Body of pancreas (tissue), 4 donors: ENCODE measurements at regions not wholly inside any gene's neighbourhood (a gene's known extent, or its start where the extent isn't known, plus 50 kb on each side); places are given as distances from the start of the nearest gene placed in this dataset.

Source experiments
- POLR2A ChIP-seq, 3 donors: fragments of 450-650 bp; IDR thresholded peaks; one replicate each; pipeline ENCODE4 v1.6.1; 2016; ENCODE audit warnings: antibody characterized with exemption in 3 of 3, mild to moderate bottlenecking in 2 of 3
- TF ChIP-seq, protein P1 (sequence below), 7 experiments: fragments of 450-650 bp in 4 of 7; fragments of 200-600 bp in 3 of 7; sonication (generic) in 3 of 7; IDR thresholded peaks; one replicate each; pipeline ENCODE4 v1.5.1; 2016 to 2019; ENCODE audit warnings: antibody characterized with exemption in 7 of 7

DNA sequence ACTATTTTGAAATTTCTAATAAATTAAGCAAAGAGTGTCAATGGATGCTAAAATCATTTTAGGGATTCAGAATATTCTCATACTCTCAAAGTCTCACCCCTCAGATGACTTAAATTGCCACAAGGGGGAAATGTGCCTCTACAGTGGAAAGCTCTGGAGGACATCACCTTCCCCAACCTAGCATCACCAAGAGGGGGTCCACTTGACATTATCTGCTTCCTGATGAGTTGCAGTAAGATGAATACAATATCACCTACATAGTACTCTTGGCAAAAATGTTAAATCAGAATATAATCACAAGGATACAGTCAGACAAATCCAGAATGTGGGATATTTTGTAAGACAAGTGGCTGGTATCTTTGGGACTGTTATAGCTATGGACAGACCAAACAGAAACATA, 290.1 kb downstream of the MFSD1 start:
- TF ChIP-seq, protein P1, sequence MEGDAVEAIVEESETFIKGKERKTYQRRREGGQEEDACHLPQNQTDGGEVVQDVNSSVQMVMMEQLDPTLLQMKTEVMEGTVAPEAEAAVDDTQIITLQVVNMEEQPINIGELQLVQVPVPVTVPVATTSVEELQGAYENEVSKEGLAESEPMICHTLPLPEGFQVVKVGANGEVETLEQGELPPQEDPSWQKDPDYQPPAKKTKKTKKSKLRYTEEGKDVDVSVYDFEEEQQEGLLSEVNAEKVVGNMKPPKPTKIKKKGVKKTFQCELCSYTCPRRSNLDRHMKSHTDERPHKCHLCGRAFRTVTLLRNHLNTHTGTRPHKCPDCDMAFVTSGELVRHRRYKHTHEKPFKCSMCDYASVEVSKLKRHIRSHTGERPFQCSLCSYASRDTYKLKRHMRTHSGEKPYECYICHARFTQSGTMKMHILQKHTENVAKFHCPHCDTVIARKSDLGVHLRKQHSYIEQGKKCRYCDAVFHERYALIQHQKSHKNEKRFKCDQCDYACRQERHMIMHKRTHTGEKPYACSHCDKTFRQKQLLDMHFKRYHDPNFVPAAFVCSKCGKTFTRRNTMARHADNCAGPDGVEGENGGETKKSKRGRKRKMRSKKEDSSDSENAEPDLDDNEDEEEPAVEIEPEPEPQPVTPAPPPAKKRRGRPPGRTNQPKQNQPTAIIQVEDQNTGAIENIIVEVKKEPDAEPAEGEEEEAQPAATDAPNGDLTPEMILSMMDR (IDR thresholded peaks at IDR 0.05) = no peak
- TF ChIP-seq POLR2A (IDR thresholded peaks at IDR 0.05) = no peak
